ENCODE measurements at regions not wholly inside any gene's neighbourhood (a gene's known extent, or its start where the extent isn't known, plus 50 kb on each side); places are given as distances from the start of the nearest gene placed in this dataset.

GRCh38 chr1:195327361-195327760 is 1280.9 kb downstream of the KCNT2 start:
- no peak for DNase-seq
- POLR2A ChIA-PET, result no interaction called here
- intact Hi-C loops (cut with micrococcal nuclease; ENCODE audit: unreplicated experiment), result no loop called here

DNA sequence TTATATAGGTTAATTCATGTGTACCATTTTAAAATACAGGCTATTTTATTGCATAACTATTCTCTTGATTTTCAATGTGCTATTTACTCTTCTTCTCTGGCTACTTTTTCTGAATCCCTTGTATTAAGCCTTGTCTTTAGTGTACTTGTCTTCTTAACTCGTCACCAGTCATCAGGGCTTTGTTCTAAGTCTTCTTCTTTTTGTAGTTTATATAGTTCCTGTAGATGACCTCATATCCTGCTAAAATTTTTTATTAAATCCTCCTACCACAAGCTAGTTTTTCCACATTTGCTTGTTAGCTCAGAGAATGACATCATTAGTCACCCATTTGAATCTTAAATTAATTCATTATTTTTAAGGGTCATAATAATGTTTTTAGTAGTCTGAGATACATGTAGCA is 1281.9 kb downstream of the KCNT2 start:
- DNase-seq, result no peak
- no peak overlapping the region for H3K27ac Mint-ChIP-seq (ENCODE audit: unreplicated experiment)
- intact Hi-C loops (cut with micrococcal nuclease; ENCODE audit: unreplicated experiment), result no loop called here
- ChIA-PET CTCF (no interaction called here), POLR2A (no interaction called here)
- no peaks in the 10 kb centered on the region for H3K9me3 ChIP-seq
- H3K9me3 Mint-ChIP-seq (ENCODE audit: unreplicated experiment), result no peaks in the 10 kb centered on the region
- no peaks in the 10 kb centered on the region for H3K27me3 ChIP-seq (replicated peaks; ENCODE audit: control insufficient read depth, insufficient read depth, low read length)
- BruUV-seq (replicated peaks), result no TSS peak
- H3K4me1 Mint-ChIP-seq (ENCODE audit: low read depth, unreplicated experiment), result no peaks in the 10 kb centered on the region
- no peaks in the 10 kb centered on the region for H3K27me3 Mint-ChIP-seq (ENCODE audit: insufficient read depth, unreplicated experiment)
- no peaks in the 10 kb centered on the region for H3K36me3 ChIP-seq (ENCODE audit: control insufficient read depth, insufficient read depth, low read length)
- H3K4me3 Mint-ChIP-seq (ENCODE audit: unreplicated experiment), result no peak overlapping the region
- no peak overlapping the region for H3K4me3 ChIP-seq (ENCODE audit: low read depth, low read length)
- no peak for TF ChIP-seq CTCF (IDR thresholded peaks at IDR 0.05; ENCODE audit: insufficient read depth in 1 of 2, low read depth in 1 of 2, low read length in 1 of 2, severe bottlenecking in 1 of 2, unreplicated experiment in 1 of 2)
- H3K36me3 Mint-ChIP-seq (ENCODE audit: insufficient read depth, unreplicated experiment), result no peaks in the 10 kb centered on the region
- no peaks in the 10 kb centered on the region for H3K4me1 ChIP-seq

More at GRCh38 chr1:195327361-195327760, 1280.9 kb downstream of the KCNT2 start:
- CTCF ChIA-PET, result no interaction called here
- Histone ChIP-seq H3K36me3 (ENCODE audit: control insufficient read depth, insufficient read depth, low read length) (no peaks in the 10 kb centered on the region), H3K4me1 (no peaks in the 10 kb centered on the region), H3K4me3 (ENCODE audit: low read depth, low read length) (no peak overlapping the region), H3K9me3 (no peaks in the 10 kb centered on the region), H3K27me3 (replicated peaks; ENCODE audit: control insufficient read depth, insufficient read depth, low read length) (no peaks in the 10 kb centered on the region)
- H3K9me3 Mint-ChIP-seq (ENCODE audit: unreplicated experiment), result no peaks in the 10 kb centered on the region
- H3K4me1 Mint-ChIP-seq (ENCODE audit: low read depth, unreplicated experiment), result no peaks in the 10 kb centered on the region
- H3K27ac Mint-ChIP-seq (ENCODE audit: unreplicated experiment), result no peak overlapping the region
- BruUV-seq (replicated peaks), result no TSS peak
- H3K27me3 Mint-ChIP-seq (ENCODE audit: insufficient read depth, unreplicated experiment), result no peaks in the 10 kb centered on the region
- no peak overlapping the region for H3K4me3 Mint-ChIP-seq (ENCODE audit: unreplicated experiment)
- no peaks in the 10 kb centered on the region for H3K36me3 Mint-ChIP-seq (ENCODE audit: insufficient read depth, unreplicated experiment)
- no peak for TF ChIP-seq CTCF (IDR thresholded peaks at IDR 0.05; ENCODE audit: insufficient read depth in 1 of 2, low read depth in 1 of 2, low read length in 1 of 2, severe bottlenecking in 1 of 2, unreplicated experiment in 1 of 2)

DNA sequence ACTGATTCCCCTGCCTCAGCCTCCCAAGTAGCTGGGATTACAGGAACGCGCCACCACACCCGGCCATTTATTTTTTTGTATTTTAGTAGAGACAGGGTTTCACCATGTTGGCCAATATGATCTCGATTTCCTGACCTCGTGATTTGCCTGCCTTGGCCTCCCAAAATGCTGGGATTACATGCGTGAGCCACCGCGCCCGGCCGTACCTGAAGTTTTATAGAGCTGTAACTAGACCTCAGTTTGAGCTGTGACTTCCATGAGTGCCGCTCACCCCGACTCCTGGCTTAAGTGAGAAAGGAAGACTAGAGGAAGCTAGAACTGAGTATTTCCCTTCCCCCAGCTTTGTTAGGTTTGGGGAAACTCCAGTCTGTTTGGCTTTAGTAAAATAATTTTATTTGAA is 1283.1 kb downstream of the KCNT2 start:
- no TSS peak for BruUV-seq (replicated peaks)
- no peaks in the 10 kb centered on the region for H3K36me3 Mint-ChIP-seq (ENCODE audit: insufficient read depth, unreplicated experiment)
- Histone ChIP-seq H3K27me3 (replicated peaks; ENCODE audit: control insufficient read depth, insufficient read depth, low read length) (no peaks in the 10 kb centered on the region), H3K36me3 (ENCODE audit: control insufficient read depth, insufficient read depth, low read length) (no peaks in the 10 kb centered on the region), H3K4me1 (no peaks in the 10 kb centered on the region), H3K4me3 (ENCODE audit: low read depth, low read length) (no peak overlapping the region), H3K9me3 (no peaks in the 10 kb centered on the region)
- H3K27ac Mint-ChIP-seq (ENCODE audit: unreplicated experiment), result no peak overlapping the region
- H3K4me3 Mint-ChIP-seq (ENCODE audit: unreplicated experiment), result no peak overlapping the region
- no peaks in the 10 kb centered on the region for H3K9me3 Mint-ChIP-seq (ENCODE audit: unreplicated experiment)
- intact Hi-C loops (cut with micrococcal nuclease; ENCODE audit: unreplicated experiment), result no loop called here
- H3K4me1 Mint-ChIP-seq (ENCODE audit: low read depth, unreplicated experiment), result no peaks in the 10 kb centered on the region
- ChIA-PET POLR2A (no interaction called here), CTCF (no interaction called here)
- TF ChIP-seq CTCF (IDR thresholded peaks at IDR 0.05; ENCODE audit: insufficient read depth in 1 of 2, low read depth in 1 of 2, low read length in 1 of 2, severe bottlenecking in 1 of 2, unreplicated experiment in 1 of 2), result no peak
- no peak for DNase-seq
- H3K27me3 Mint-ChIP-seq (ENCODE audit: insufficient read depth, unreplicated experiment), result no peaks in the 10 kb centered on the region
